Iris pigment epithelial cell (primary cell): ENCODE measurements at regions not wholly inside any gene's neighbourhood (a gene's known extent, or its start where the extent isn't known, plus 50 kb on each side); places are given as distances from the start of the nearest gene placed in this dataset.

Experiments
- DNase-seq: peaks from one replicate; pipeline ENCODE4 v3.0.0-alpha.2; 2011; ENCODE audit warnings: low read depth

DNA sequence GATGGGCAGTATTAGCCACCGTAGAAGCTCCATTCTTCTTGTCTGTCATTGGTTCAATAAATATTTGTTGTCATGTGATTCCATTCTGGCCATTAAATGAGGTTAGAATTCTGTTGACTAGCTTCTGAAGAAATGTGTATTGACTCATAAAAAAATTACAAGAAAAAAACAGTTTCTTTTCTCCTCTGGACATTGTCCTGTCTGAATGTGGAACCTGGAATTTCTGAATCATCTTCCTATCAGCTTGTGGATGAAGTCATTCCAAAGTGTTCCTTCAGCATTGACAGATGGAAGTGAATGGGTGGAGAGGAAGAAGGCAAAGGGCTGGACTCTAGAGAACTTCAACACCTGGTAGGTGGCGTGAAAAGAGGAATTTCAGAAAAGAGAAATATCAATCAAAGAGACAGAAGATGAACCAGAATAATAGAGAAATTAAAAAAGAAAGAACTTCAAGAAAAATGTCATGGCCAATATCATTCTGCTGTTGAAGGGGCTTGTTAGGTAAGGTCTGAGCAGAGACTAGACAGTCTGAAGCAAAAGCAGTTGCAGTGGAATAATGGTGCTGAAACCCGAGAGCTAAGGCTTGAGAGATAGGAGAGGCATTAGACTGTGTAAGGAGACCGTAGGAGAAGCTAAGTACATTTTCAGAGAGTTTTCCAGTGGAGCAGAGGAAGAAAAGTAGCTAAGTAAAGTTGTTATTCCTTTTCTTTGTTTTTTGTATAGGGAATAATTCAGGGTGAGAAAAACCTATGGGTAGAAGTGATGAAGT lies 806.6 kb downstream of the SQOR start:
- DNase-seq = no peak

DNA sequence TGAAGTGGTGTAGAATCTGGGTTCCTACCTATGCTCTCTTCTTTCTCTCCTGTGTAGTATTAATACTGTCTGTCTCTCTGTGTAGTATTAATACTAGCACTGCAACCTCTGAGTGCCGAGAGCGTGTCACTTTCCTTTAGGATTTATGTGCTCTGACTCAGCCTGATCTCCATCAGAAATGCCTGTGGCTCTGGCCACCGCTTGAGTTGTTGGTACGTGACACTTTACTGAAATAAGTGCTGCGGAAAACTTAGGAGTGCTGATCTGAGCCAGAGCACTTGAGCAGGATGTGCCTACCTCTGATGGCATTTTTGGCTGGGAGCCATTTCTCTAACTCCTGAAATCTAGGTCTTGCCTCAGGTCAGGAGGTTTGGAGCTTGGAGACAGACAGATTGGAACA lies 807.4 kb downstream of the SQOR start:
- DNase-seq = no peak

DNA sequence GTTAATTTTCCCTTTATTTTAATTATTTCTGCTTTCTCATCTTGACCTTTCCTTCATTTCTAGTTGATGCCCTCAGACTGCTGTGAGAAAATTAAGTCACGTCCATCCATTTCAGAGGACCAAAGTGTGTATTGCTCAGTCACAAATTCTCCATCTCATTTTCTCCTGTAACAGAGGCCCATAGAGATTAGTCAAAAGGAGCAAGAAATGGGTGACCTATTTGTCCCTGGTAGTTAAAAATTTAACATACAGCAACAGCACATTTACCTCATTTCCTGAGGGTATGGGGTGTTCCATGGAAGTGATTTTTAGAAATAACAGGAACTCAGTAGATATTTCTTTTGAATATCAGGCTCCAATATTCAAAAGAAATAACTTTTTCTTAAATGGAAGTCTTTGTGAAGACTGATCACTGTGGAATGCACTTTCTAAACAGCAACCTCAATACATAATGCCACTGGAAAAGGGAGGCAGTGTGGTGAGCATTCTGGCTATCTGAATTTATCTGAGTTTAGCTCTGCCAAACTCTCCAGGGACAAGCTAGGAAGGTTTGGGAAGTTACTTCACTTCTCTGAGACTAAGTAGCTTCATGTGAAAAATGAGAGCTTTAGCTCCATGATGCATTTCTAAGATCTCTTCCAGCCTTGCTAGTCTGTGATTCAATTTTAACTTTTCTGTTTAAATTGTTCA lies 808.2 kb downstream of the SQOR start:
- no peak for DNase-seq

DNA sequence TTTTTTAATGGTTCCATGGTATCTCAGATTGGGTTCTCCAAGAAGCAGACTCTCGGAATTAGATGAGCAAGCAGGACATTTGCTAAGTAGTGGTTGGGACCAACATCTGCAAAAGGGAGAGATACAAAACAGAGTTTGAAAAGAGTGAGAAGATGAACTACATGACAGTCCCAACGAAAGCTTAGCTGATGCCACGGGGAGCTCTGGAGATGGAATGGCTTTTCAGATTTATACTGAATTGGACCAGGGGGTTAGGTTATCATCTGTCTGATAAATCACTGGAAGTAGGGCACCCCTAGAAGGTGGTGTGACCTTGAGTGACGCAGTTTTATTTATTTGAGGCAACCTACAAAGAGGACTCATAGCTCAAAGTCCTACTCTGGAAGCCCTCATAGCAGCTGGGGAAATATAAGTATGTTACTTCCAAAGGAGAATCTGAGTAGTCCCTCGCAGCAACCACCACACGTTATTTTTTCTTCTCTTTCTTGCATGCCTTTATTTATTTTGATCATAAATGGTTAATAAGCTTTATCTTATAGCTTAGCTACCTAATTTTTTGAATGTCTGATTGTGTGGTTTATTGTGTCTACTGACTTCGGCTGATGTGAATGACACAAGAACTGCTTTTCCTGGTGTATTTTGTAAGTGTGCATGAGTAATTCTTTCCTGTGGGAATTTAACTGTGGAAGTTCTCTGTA lies 815.4 kb downstream of the SQOR start:
- no peak for DNase-seq

DNA sequence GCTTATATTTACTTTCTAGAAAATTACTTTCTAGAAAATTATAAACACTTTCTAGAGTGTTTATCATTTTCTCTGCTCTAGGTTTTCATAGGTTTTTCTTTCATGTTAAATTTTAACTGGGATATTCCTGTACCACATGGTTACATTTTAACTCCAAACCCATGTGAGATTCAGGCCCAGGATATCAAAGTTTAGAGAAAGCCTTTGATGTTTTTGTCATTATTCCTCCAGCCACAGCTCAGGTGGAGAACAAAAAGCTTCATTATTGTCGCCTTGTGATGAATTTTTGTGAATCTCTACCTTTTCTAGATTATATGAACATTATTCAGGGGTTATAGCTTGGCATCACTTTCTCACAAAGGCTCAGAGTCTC lies 816.0 kb downstream of the SQOR start:
- no peak for DNase-seq

DNA sequence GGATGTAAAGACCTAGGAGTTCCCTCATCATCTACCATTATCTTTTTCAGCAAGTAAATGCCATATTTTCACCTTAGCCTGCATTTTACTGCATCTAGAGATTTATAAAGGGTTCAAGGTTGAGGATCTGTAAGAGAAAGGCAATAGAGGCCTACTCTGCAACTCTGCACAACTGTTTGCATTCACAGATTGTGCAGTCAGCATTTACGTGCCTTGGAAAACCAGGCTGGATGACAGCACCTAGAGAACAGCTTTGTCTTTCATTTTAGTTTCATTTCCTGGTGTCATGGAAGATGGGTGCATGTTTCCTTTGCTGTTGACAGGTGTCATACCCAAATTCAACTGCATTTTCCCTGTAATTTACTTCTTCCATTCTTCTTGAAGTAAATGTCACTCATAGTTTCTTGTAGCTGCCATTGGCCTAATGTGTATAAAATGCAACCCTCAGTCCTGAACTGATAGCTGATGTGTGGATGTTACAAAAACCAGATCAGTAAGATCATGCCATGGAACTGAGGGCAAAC lies 817.5 kb downstream of the SQOR start:
- no peak for DNase-seq

DNA sequence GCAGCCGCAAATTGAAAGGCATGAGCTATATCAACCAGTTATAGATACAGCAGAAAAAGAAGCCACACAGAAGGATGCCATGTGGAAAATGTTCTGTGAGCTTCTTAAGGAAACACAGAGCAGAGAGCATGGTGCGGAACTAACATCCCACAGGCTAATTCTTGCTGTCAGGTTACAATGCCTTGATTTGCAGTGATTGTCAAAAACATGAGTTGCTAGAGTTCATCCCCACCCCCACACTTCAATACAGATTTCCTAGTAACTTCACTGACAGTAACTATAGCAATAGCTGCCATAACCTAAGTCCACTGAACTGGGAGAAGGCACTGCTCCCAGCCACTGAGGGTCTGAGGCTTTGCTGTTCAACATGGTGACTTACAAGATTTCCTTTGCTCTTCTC lies 821.6 kb downstream of the SQOR start:
- no peak for DNase-seq

DNA sequence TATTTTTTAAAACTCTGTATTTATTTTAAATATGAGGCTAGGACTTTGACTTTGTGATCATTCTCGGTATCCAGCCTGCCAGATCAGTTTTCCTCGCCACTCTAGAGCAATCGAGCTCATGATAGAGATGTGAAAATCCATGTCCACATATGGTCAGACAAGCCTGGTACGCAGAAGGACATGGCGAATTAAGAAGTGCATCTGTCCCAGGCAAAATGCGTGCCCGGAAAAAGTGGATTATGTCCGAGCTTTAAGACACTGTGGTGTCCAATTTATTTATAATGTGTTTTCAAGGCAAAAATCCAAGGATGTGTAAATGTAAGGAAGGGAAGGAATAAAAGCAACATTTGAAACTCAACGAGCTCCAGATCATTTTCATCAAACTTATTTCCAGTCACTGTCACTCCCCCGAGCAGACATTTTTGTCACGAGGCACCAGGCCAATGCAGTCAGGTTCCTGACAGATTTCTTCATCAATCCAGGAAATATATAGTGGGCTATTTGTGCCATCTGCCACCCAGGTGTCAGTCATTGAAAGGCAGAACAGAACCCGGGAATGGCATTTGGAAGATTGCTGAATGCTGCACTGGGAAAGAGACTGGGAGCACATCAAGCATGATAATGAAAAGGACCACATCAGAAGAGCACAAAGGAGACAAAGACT lies 825.7 kb downstream of the SQOR start:
- DNase-seq = no peak

DNA sequence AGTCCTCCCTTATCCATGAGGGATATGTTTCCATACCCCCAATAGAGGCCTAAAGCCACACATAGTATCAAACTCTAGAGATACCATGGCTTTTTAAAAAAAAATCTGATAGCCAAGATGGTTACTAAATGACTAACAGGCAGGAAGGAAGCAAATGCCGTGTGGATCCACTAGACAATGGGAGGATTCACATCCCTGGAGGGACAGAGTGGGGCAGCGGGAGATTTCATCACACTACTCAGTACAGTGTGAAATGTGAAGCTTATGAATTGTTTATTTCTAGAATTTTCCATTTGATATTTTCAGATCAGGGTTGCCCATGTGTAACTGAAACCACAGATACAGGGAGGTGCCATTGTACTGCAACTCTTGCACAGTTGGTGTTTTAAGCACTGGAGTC lies 826.6 kb downstream of the SQOR start:
- no peak for DNase-seq

DNA sequence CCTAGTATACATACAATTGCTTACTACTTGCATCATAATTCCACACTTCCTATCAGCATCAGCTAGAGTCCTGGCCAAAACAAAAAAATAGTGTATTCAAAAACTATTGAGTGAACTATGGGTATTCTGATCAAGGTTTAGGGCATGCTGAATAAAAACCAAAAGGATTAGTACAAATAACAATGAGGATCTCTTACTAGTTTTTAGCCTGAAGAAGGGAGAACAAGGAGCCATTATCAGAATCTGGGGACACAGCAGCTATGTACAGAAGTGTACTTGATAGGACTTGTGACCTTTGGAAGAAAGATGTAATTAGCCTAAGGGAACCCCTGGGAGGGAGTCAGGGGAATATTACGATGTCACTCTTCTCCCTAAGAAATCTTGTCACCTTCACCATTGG lies 832.2 kb downstream of the SQOR start:
- DNase-seq = no peak

DNA sequence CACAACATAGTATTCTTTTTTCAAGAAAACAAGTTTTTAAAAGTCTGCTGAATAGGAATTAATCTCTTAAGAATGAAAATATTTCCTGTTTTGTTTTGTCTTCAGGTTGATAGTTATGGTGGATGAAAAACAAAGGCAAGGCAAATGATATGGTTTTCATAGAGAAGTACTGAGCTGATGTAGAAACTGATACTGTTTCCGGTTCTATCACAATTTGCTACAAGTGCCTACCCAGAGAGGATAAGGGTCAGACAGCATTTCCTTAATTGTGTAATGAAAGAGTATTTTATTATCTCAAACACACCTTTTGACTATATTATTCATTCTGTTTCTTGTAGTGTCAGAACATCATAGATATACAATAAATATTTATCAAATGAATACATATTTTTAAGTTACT lies 836.3 kb downstream of the SQOR start:
- DNase-seq = no peak

DNA sequence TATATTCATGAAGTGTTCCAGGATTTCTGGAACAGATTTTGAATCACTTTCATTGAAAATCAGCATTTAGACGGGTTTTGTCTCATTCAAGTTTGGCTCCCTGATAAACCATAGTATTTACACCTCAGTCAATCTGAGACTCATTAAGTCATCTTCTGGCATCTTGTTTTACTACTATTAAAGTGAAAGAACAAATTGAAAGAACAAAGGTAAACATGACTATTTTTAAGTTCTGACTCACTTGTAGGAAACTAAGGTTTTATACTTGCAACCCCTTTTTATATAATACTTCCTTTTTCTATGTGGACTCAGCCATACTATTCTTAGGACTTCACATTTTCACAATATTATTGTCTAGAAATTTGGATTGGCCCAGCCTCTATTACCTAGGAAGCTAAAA lies 854.4 kb downstream of the SQOR start:
- DNase-seq = no peak

DNA sequence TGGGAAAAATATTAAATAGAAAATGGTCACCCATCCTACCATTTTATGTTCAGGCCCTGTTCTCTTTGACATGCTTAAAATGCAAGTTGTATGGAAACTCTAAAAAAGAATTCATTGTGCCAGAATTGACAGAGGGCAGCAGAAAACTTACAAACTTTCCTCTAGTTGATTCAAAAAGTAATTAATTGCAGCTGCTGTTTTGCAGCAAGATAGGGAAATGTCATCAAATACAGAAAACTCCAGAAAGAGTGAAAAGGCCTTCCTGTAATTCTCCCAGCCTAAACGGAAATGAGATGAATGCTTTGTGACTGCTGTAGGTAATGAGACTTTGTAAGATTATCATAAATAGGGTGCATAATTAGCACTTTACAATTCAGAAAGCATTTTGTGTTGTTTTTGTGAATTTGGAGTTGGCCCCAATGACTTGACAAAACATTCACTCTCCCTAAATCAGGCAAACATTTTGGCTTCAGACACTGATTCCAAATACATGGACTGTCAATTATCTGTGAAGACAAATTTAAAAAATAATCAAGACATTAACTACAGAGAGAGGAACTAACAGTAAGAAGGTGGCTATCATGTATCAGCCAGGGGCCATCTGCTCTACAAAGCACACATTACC lies 861.8 kb downstream of the SQOR start:
- no peak for DNase-seq

DNA sequence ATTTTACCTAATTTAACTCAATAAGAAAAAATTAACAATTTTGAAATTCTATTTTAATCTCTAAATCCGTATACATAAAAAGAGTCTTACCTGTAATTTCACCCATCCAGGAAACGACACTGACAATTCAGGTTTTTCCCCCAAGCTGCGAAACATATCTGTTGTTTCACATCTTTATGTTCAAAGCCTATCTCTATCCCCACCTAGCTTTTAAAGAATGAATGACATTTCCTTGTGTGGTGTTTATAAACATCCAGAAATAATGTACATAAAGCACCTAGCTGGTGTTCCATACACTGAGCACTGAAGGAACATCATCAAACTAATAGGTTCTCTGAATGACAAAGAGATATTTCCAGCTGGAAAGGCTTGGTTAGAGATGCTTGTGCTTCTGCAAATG lies 867.8 kb downstream of the SQOR start:
- no peak for DNase-seq

DNA sequence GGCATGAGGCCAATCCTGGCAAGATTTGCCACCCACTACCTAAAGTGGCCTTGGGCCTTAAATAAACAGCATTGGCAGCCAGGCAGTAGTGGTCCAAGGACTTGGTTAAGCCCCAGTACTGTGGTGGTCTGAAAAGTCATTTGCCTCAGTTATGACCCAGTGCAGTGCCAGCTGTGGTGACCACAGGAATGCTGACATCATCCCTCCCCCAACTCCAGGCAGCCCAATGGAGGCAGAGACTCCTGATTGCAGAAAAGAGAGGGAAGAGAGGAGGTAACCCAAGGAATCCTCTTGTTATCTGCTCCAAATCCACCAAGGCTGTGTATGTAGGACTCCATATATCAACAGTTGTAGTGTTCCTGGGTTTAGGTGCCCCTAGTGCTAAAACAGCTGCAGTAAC lies 883.6 kb downstream of the SQOR start:
- no peak for DNase-seq

DNA sequence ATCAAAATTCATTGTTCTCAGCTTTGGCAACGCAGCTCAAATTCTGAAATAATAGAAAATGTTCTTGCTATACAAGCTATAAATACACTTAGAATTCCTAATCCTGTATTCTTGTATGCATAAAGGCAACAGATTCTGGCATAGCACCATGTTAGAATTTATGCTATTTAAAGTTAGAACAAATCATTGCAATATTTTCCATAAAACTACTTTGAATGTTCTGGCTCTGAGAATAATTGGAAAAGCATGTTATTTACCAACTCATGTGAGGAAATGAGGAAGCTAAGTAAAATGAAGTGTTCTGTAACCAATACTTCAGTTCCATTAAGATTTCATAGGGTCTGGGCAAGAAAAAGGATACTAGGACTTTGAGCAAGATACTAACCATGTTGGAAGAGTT lies 888.9 kb downstream of the SQOR start:
- no peak for DNase-seq

DNA sequence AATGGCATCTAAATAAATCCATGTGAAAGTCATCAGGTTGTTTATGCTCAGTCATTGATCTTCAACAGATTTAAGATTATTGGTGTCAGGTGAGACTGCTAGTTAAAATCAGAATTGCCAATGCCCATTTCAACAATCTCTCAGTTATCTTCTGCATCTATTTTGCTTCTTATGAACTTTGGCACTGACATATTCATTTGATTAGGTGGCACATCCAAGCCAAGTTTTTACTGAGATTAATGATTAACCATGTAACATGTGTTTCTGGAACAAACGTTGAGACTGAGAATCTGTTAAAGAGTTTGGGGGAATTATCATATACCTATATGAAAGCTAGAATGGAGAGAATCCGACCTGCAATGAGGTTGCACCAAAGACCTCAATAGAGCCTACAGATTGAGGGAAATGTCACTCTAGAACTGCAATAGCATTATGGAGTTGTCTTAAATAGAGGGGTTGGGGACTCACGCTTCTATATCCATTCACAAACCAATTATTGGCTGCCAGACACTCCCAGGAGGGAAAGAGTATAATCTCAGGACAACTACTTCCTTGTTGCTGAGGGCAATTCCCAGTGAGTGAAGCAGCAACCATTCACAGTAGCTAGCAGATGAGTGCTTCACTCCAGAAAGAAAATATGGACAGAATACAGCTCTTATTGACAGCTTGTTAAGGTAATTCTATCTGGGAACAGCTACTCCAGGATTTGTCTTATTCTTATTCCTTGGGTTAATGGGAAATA lies 891.3 kb downstream of the SQOR start:
- no peak for DNase-seq

DNA sequence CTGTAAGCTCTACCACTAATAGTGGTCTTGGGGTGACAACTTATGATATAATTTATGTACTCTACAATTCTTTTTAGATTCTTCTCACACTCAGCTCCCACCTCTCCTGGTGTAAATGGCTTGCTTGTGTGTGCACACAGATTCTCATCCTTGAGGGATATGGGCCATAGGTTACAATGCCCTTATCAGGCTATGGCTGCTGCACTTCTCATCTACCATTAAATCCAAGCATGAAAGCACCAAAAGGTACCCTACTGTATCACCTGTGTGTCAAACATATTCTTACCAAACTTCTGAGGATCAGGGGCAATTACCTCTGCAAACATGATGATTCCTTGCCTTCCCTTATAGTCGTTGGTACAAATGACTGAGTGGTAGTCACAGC lies 891.9 kb downstream of the SQOR start:
- DNase-seq = no peak

DNA sequence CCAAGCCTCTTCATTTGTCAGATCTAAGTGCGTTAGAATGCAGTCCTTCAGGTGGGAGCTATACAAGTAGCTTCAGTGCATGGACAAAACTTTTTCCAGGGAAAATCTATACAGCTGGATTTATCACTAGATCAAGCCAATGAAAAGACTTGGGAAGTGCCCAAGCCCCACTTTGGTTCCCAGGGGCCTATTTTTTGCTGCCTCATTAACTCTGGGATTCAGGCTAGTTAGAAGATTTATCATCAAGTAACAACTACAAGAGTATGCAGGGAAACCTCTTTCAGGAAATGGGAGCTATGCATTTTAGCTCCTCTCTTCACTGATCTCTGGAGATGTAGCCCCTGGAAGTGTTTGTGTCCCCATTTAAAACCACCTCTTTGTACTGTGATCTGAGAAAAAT lies 908.8 kb downstream of the SQOR start:
- DNase-seq = no peak

DNA sequence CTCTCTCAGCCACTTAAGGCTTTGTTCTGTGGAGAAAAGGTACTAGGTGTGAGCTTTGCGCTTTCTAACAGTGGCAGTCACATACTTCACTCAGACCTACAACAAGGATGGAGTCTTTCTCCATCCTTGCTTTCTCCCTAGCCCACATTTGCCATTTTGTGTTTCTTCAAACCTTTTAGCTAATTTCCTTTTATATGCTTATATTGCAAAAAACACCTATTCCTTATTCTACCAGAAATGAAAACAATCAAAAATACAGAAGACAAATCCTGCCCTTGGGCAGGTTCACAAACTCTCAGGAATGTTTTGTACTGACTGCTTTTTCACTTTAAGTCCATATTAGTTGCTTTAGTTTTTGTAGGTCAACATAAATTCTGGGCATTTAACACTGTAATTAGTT lies 914.2 kb downstream of the SQOR start:
- no peak for DNase-seq

DNA sequence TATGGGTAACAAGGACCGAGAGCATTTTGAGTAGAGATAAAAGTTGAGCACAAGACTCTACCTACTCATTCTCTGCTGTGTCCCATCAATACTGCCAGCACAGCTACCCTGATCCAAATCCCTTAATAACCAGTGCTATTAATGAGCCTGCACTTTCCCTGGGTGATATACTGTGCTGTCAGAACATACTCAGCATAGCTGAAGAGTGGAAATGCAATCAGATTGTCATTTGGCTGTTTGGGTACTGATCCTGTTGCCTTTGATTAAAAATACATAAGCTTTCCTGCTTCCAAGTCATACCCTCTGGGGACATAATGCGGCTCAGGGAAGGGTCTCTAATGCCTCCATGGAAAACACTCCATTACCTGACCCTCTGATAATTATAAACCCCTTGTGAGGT lies 917.5 kb downstream of the SQOR start:
- DNase-seq = no peak

DNA sequence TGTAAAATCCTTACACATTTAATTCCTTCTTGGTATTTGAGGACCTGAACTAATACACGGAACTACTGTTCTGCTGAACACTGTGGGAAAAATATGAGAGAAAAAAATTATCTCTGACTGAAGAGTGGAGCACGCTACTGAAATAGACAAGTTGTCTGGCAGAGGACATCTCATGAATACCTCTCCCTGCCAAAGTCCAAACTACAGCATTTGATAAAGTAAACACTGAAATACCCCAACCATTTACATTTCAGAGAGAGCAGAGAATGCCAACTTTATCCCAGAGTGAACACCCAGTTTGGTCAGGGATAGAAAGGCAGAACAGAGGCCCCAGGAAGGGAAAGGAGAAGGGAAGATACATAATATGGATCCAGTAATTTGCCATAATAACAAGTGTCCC lies 920.7 kb downstream of the SQOR start:
- no peak for DNase-seq
